ENCODE measurements at regions not wholly inside any gene's neighbourhood (a gene's known extent, or its start where the extent isn't known, plus 50 kb on each side); places are given as distances from the start of the nearest gene placed in this dataset.

DNA sequence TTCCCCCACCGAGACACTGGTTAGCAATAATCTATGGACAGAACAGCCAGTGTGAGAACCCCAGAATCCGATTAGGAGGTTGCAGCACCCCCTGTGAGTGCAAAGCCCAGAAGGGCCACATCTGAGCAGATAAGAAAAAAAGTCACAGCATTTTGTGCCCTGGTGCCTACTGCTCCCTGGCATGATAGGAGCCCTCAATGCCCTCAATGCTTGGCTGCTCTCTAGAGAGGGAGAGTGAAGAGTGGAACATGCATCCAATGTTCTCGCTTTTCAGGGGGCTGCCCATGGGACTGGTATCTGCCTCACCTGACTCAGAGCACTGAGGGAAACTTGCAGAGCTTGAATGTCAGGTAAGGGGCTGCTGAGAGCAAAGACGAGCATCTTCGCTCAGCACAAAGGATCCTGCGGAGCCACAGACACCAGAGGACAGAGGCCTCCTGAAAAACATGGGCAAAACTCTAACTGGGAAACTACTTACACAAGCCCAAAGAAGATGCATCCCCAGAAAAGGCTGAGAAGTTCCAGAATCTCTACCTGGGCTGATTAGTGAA is 98.0 kb upstream of the FAM20C start:
- BruUV-seq (replicated peaks) = no TSS peak
- Histone ChIP-seq H3K4me1 (no peaks in the 10 kb centered on the region), H3K4me3 (ENCODE audit: low read depth, low read length) (no peak overlapping the region), H3K27me3 (replicated peaks; ENCODE audit: control insufficient read depth, insufficient read depth, low read length) (no peaks in the 10 kb centered on the region; the same call in 1 of the 2 replicates), H3K36me3 (ENCODE audit: control insufficient read depth, insufficient read depth, low read length) (no peaks in the 10 kb centered on the region), H3K9me3 (no peaks in the 10 kb centered on the region)
- POLR2A ChIA-PET = no interaction called here
- no peak for TF ChIP-seq CTCF (IDR thresholded peaks at IDR 0.05; ENCODE audit: insufficient read depth in 1 of 2, low read depth in 1 of 2, low read length in 1 of 2, severe bottlenecking in 1 of 2, unreplicated experiment in 1 of 2)
- Mint-ChIP-seq H3K27ac (ENCODE audit: unreplicated experiment) (no peak overlapping the region), H3K4me1 (ENCODE audit: low read depth, unreplicated experiment) (no peaks in the 10 kb centered on the region), H3K4me3 (ENCODE audit: unreplicated experiment) (no peak overlapping the region), H3K36me3 (ENCODE audit: insufficient read depth, unreplicated experiment) (no peaks in the 10 kb centered on the region), H3K9me3 (ENCODE audit: unreplicated experiment) (no peaks in the 10 kb centered on the region), H3K27me3 (ENCODE audit: insufficient read depth, unreplicated experiment) (peaks cover 21% of the 10 kb centered on the region)
- intact Hi-C loops (cut with micrococcal nuclease; ENCODE audit: unreplicated experiment) = no loop called here
- no peak for DNase-seq
- CTCF ChIA-PET = no interaction called here

- Mint-ChIP-seq H3K27ac (ENCODE audit: unreplicated experiment) (no peak overlapping the region), H3K4me3 (ENCODE audit: unreplicated experiment) (no peak overlapping the region), H3K9me3 (ENCODE audit: unreplicated experiment) (no peaks in the 10 kb centered on the region), H3K4me1 (ENCODE audit: low read depth, unreplicated experiment) (no peaks in the 10 kb centered on the region), H3K27me3 (ENCODE audit: insufficient read depth, unreplicated experiment) (peaks cover 31% of the 10 kb centered on the region), H3K36me3 (ENCODE audit: insufficient read depth, unreplicated experiment) (no peaks in the 10 kb centered on the region)
- POLR2A ChIA-PET = no interaction called here
- H3K27me3 ChIP-seq (replicated peaks; ENCODE audit: control insufficient read depth, insufficient read depth, low read length) = no peaks in the 10 kb centered on the region; the same call in 1 of the 2 replicates
- H3K4me1 ChIP-seq = no peaks in the 10 kb centered on the region
- DNase-seq = no peak
- no peak overlapping the region for H3K4me3 ChIP-seq (ENCODE audit: low read depth, low read length)
- H3K36me3 ChIP-seq (ENCODE audit: control insufficient read depth, insufficient read depth, low read length) = no peaks in the 10 kb centered on the region
- no peak for TF ChIP-seq CTCF (IDR thresholded peaks at IDR 0.05; ENCODE audit: insufficient read depth in 1 of 2, low read depth in 1 of 2, low read length in 1 of 2, severe bottlenecking in 1 of 2, unreplicated experiment in 1 of 2)
- no peaks in the 10 kb centered on the region for H3K9me3 ChIP-seq
- BruUV-seq (replicated peaks) = no TSS peak
- CTCF ChIA-PET = no interaction called here
- intact Hi-C loops (cut with micrococcal nuclease; ENCODE audit: unreplicated experiment) = no loop called here
Measured at GRCh38 chr7:95180-95862, 97.0 kb upstream of the FAM20C start.

GRCh38 chr7:95863-96260 is 96.5 kb upstream of the FAM20C start:
- Histone ChIP-seq H3K9me3 (no peaks in the 10 kb centered on the region; the same call in 1 of the 2 replicates), H3K36me3 (ENCODE audit: control insufficient read depth, insufficient read depth, low read length) (no peaks in the 10 kb centered on the region), H3K4me3 (ENCODE audit: low read depth, low read length) (no peak overlapping the region), H3K4me1 (no peaks in the 10 kb centered on the region), H3K27me3 (replicated peaks; ENCODE audit: control insufficient read depth, insufficient read depth, low read length) (no peaks in the 10 kb centered on the region; the same call in 1 of the 2 replicates)
- Mint-ChIP-seq H3K27me3 (ENCODE audit: insufficient read depth, unreplicated experiment) (peaks cover 31% of the 10 kb centered on the region), H3K4me1 (ENCODE audit: low read depth, unreplicated experiment) (no peaks in the 10 kb centered on the region), H3K27ac (ENCODE audit: unreplicated experiment) (no peak overlapping the region), H3K36me3 (ENCODE audit: insufficient read depth, unreplicated experiment) (no peaks in the 10 kb centered on the region), H3K4me3 (ENCODE audit: unreplicated experiment) (no peak overlapping the region), H3K9me3 (ENCODE audit: unreplicated experiment) (no peaks in the 10 kb centered on the region)
- CTCF ChIA-PET = no interaction called here
- no peak for DNase-seq
- intact Hi-C loops (cut with micrococcal nuclease; ENCODE audit: unreplicated experiment) = no loop called here
- POLR2A ChIA-PET = no interaction called here
- no peak for TF ChIP-seq CTCF (IDR thresholded peaks at IDR 0.05; ENCODE audit: insufficient read depth in 1 of 2, low read depth in 1 of 2, low read length in 1 of 2, severe bottlenecking in 1 of 2, unreplicated experiment in 1 of 2)
- BruUV-seq (replicated peaks) = no TSS peak

Data from Caco-2 (cell line).